Natural killer cell (primary cell): ENCODE measurements at regions not wholly inside any gene's neighbourhood (a gene's known extent, or its start where the extent isn't known, plus 50 kb on each side); places are given as distances from the start of the nearest gene placed in this dataset.

Experiments
- ATAC-seq, 3 donors: fragments of 150-1000 bp in 2 of 3; fragments of 200-7000 bp in 1 of 3; cut with Tn5 transposase; 1 replicate in 1 of 3; 2 replicates in 2 of 3; pipeline ENCODE4 v1.10.0; 2021; ENCODE audit warnings: mild to moderate bottlenecking in 2 of 3, moderate library complexity in 2 of 3
- DNase-seq, 2 donors: peaks; one replicate each; pipeline versions ENCODE4 v3.0.0 to v3.0.0-alpha.2; 2013 to 2021; ENCODE audit warnings: mixed read lengths in 1 of 2
- H3K27ac ChIP-seq: one replicate; pipeline ENCODE4 v1.5.1; 2013; ENCODE audit warnings: mild to moderate bottlenecking, low read length
- H3K27me3 ChIP-seq: one replicate; pipeline ENCODE4 v1.6.1; 2013; ENCODE audit warnings: low read length; ENCODE audit not compliant: control insufficient read depth, insufficient read depth
- H3K36me3 ChIP-seq: one replicate; pipeline ENCODE4 v1.6.1; 2013; ENCODE audit warnings: low read length; ENCODE audit not compliant: control insufficient read depth, insufficient read depth
- H3K4me1 ChIP-seq: one replicate; pipeline ENCODE4 v1.6.1; 2013; ENCODE audit warnings: low read length; ENCODE audit not compliant: control insufficient read depth, insufficient read depth
- H3K4me3 ChIP-seq: one replicate; pipeline ENCODE4 v1.5.1; 2013; ENCODE audit warnings: low read length
- H3K9me3 ChIP-seq: one replicate; pipeline ENCODE4 v1.6.1; 2013; ENCODE audit warnings: low read length; ENCODE audit not compliant: control insufficient read depth, insufficient read depth
- H3K27ac Mint-ChIP-seq, 2 donors: one replicate each; pipeline ENCODE4 v1.8.0; 2022; ENCODE audit warnings: mild to moderate bottlenecking in 2 of 2, mixed read lengths in 2 of 2, moderate library complexity in 1 of 2
- H3K27me3 Mint-ChIP-seq, 2 donors: one replicate each; pipeline ENCODE4 v1.8.0; 2022; ENCODE audit warnings: low read depth in 2 of 2, mixed read lengths in 2 of 2
- H3K36me3 Mint-ChIP-seq: one replicate; pipeline ENCODE4 v1.8.0; 2022; ENCODE audit warnings: mixed read lengths
- H3K4me1 Mint-ChIP-seq, 2 donors: one replicate each; pipeline ENCODE4 v1.8.0; 2022; ENCODE audit warnings: mixed read lengths in 2 of 2
- H3K4me3 Mint-ChIP-seq: one replicate; pipeline ENCODE4 v1.8.0; 2022; ENCODE audit warnings: mild to moderate bottlenecking, moderate library complexity, mixed read lengths
- H3K9me3 Mint-ChIP-seq, 2 donors: one replicate each; pipeline ENCODE4 v1.8.0; 2022; ENCODE audit warnings: mixed read lengths in 2 of 2
- CTCF ChIP-seq: fragments of 200-600 bp; IDR thresholded peaks from one replicate; pipeline ENCODE4 v1.8.0; 2022; ENCODE audit warnings: antibody characterized with exemption
- WGBS: methylation state at CpG from one replicate; pipeline ENCODE4 v1.1.7; 2013; ENCODE audit warnings: missing lambda C conversion rate; ENCODE audit not compliant: insufficient coverage; 5-methylcytosine and 5-hydroxymethylcytosine counted together
- intact Hi-C: fragments of 100-400 bp; cut with micrococcal nuclease; formaldehyde crosslinking; loops from one replicate; pipeline ENCODE4 v1.14.2; 2022

GRCh38 chr1:198888379-198888943 lies 249.6 kb downstream of the PTPRC start:
- Histone ChIP-seq H3K36me3 (peaks cover 3% of the 10 kb centered on the region), H3K27me3 (no peaks in the 10 kb centered on the region), H3K4me1 (no peaks in the 10 kb centered on the region), H3K27ac (no peak overlapping the region), H3K4me3 (no peak overlapping the region), H3K9me3 (no peaks in the 10 kb centered on the region)
- Mint-ChIP-seq H3K27ac (no peak overlapping the region), H3K4me3 (no peak overlapping the region), H3K27me3 (no peaks in the 10 kb centered on the region), H3K4me1 (peaks cover 12 to 37% of the 10 kb centered on the region in 2 donors), H3K36me3 (no peaks in the 10 kb centered on the region), H3K9me3 (no peaks in the 10 kb centered on the region)
- no peak for DNase-seq
- ATAC-seq = no peak
- TF ChIP-seq CTCF = no peak
- 87% methylated on average over 2 of the region's 3 CpGs for WGBS
- intact Hi-C loops = loop anchor here (10.0 kb wide), 1 partner anchor 46 kb away; no protein-coding TSS in a partner anchor

- H3K4me1 ChIP-seq = no peaks in the 10 kb centered on the region
- ATAC-seq (no peak), DNase-seq (no peak)
- H3K9me3 Mint-ChIP-seq = no peaks in the 10 kb centered on the region
- H3K36me3 Mint-ChIP-seq = no peaks in the 10 kb centered on the region
- H3K4me1 Mint-ChIP-seq = peaks cover 16 to 40% of the 10 kb centered on the region in 2 donors
- intact Hi-C loops = loop anchor here (10.0 kb wide), 1 partner anchor 46 kb away; no protein-coding TSS in a partner anchor
- no peak overlapping the region for H3K27ac Mint-ChIP-seq
- H3K36me3 ChIP-seq = no peaks in the 10 kb centered on the region
- WGBS = no CpG with 5 or more reads among the region's 1 CpG
- TF ChIP-seq CTCF = no peak
- H3K4me3 ChIP-seq = no peak overlapping the region
- H3K9me3 ChIP-seq = no peaks in the 10 kb centered on the region
- H3K4me3 Mint-ChIP-seq = no peak overlapping the region
- no peaks in the 10 kb centered on the region for H3K27me3 ChIP-seq
- H3K27ac ChIP-seq = no peak overlapping the region
- H3K27me3 Mint-ChIP-seq = no peaks in the 10 kb centered on the region
These were observed 250.3 kb downstream of the PTPRC start for GRCh38 chr1:198889101-198889500.

- Mint-ChIP-seq H3K4me3 (no peak overlapping the region), H3K27me3 (no peaks in the 10 kb centered on the region), H3K36me3 (no peaks in the 10 kb centered on the region), H3K4me1 (peaks cover 17 to 42% of the 10 kb centered on the region in 2 donors), H3K27ac (no peak overlapping the region), H3K9me3 (no peaks in the 10 kb centered on the region)
- Histone ChIP-seq H3K4me1 (no peaks in the 10 kb centered on the region), H3K9me3 (no peaks in the 10 kb centered on the region), H3K27ac (no peak overlapping the region), H3K36me3 (no peaks in the 10 kb centered on the region), H3K4me3 (no peak overlapping the region), H3K27me3 (no peaks in the 10 kb centered on the region)
- no peak for TF ChIP-seq CTCF
- intact Hi-C loops = loop anchor here (10.0 kb wide), 1 partner anchor 45 kb away; no protein-coding TSS in a partner anchor
- WGBS = no CpG with 5 or more reads among the region's 1 CpG
- ATAC-seq (no peak), DNase-seq (no peak)
These were observed 250.9 kb downstream of the PTPRC start for GRCh38 chr1:198889749-198890148.
